H9 (cell line): ENCODE measurements at regions not wholly inside any gene's neighbourhood (a gene's known extent, or its start where the extent isn't known, plus 50 kb on each side); places are given as distances from the start of the nearest gene placed in this dataset.

ENCODE experiments used
- DNase-seq: peaks from one replicate; pipeline ENCODE4 v3.0.0-alpha.2; 2017
- H2AFZ ChIP-seq: one replicate; pipeline ENCODE4 v1.6.1; 2013; ENCODE audit warnings: mild to moderate bottlenecking, low read length, control low read depth, moderate library complexity
- H2AK5ac ChIP-seq: 2 replicates; pipeline ENCODE4 v1.6.1; 2013; ENCODE audit warnings: low read length, control low read depth, mixed read lengths; ENCODE audit not compliant: insufficient read length
- H2BK120ac ChIP-seq: one replicate; pipeline ENCODE4 v1.6.1; 2013; ENCODE audit warnings: low read depth, mild to moderate bottlenecking, low read length, control low read depth, inconsistent platforms; ENCODE audit not compliant: poor library complexity, severe bottlenecking
- H2BK12ac ChIP-seq: 2 replicates; pipeline ENCODE4 v1.6.1; 2013; ENCODE audit warnings: low read length, control low read depth, mixed read lengths, low read depth; ENCODE audit not compliant: insufficient read length
- H2BK15ac ChIP-seq: 2 replicates; pipeline ENCODE4 v1.6.1; 2013; ENCODE audit warnings: low read depth, low read length, control low read depth
- H2BK20ac ChIP-seq: one replicate; pipeline ENCODE4 v1.6.1; 2013; ENCODE audit warnings: low read depth, mild to moderate bottlenecking, low read length, control low read depth, inconsistent platforms; ENCODE audit not compliant: poor library complexity, severe bottlenecking
- H2BK5ac ChIP-seq: 2 replicates; pipeline ENCODE4 v1.6.1; 2013; ENCODE audit warnings: low read length, control low read depth, mixed read lengths; ENCODE audit not compliant: insufficient read length
- H3K14ac ChIP-seq: 2 replicates; pipeline ENCODE4 v1.6.1; 2013; ENCODE audit warnings: low read length, control low read depth; ENCODE audit not compliant: insufficient read depth
- H3K18ac ChIP-seq: 2 replicates; pipeline ENCODE4 v1.6.1; 2013; ENCODE audit warnings: low read depth, mild to moderate bottlenecking, mixed read lengths, low read length, control low read depth; ENCODE audit not compliant: insufficient read length
- H3K23ac ChIP-seq: 2 replicates; pipeline ENCODE4 v1.6.1; 2013; ENCODE audit warnings: low read length, control low read depth, mixed read lengths, low read depth; ENCODE audit not compliant: insufficient read length
- H3K23me2 ChIP-seq: 2 replicates; pipeline ENCODE4 v1.6.1; 2013; ENCODE audit warnings: low read depth, mild to moderate bottlenecking, mixed read lengths, low read length, control low read depth; ENCODE audit not compliant: insufficient read length, poor library complexity, severe bottlenecking
- H3K27ac ChIP-seq: 2 replicates; pipeline ENCODE4 v1.5.1; 2013; ENCODE audit warnings: low read length, control low read depth, mixed read lengths, low read depth; ENCODE audit not compliant: insufficient read length
- H3K27me3 ChIP-seq: 2 replicates; pipeline ENCODE4 v1.6.1; 2013; ENCODE audit warnings: low read length, control low read depth, inconsistent platforms; ENCODE audit not compliant: insufficient read depth
- H3K4ac ChIP-seq: 2 replicates; pipeline ENCODE4 v1.6.1; 2013; ENCODE audit warnings: low read depth, mild to moderate bottlenecking, control low read depth, inconsistent platforms, low read length, moderate library complexity
- H3K4me1 ChIP-seq: 2 replicates; pipeline ENCODE4 v1.6.1; 2013; ENCODE audit warnings: low read length, control low read depth, inconsistent platforms; ENCODE audit not compliant: insufficient read depth
- H3K4me2 ChIP-seq: 2 replicates; pipeline ENCODE4 v1.6.1; 2013; ENCODE audit warnings: low read length, control low read depth, mixed read lengths; ENCODE audit not compliant: insufficient read length, insufficient read depth
- H3K56ac ChIP-seq: 2 replicates; pipeline ENCODE4 v1.6.1; 2013; ENCODE audit warnings: low read depth, mild to moderate bottlenecking, mixed read lengths, low read length, control low read depth; ENCODE audit not compliant: insufficient read length
- H3K79me1 ChIP-seq: 2 replicates; pipeline ENCODE4 v1.6.1; 2013; ENCODE audit warnings: low read depth, mild to moderate bottlenecking, moderate library complexity, low read length, control low read depth, inconsistent platforms; ENCODE audit not compliant: insufficient read depth, poor library complexity, severe bottlenecking
- H3K79me2 ChIP-seq: 2 replicates; pipeline ENCODE4 v1.6.1; 2013; ENCODE audit warnings: low read length, control low read depth, inconsistent platforms; ENCODE audit not compliant: insufficient read depth
- H3K9ac ChIP-seq: 2 replicates; pipeline ENCODE4 v1.6.1; 2013; ENCODE audit warnings: low read length, control low read depth, mixed read lengths; ENCODE audit not compliant: insufficient read length; ENCODE audit errors: extremely low read depth
- H3K9me3 ChIP-seq: one replicate; pipeline ENCODE4 v1.6.1; 2013; ENCODE audit warnings: low read depth, low read length, inconsistent platforms; ENCODE audit not compliant: control insufficient read depth
- H3T11ph ChIP-seq: one replicate; pipeline ENCODE4 v1.6.1; 2013; ENCODE audit warnings: mild to moderate bottlenecking, low read length, control low read depth, inconsistent platforms
- H4K20me1 ChIP-seq: one replicate; pipeline ENCODE4 v1.6.1; 2013; ENCODE audit not compliant: control insufficient read depth, insufficient read length, insufficient read depth
- H4K5ac ChIP-seq: 2 replicates; pipeline ENCODE4 v1.6.1; 2013; ENCODE audit warnings: low read depth, mild to moderate bottlenecking, mixed read lengths, low read length, control low read depth; ENCODE audit not compliant: insufficient read length
- H4K8ac ChIP-seq: replicated peaks from 2 replicates; pipeline ENCODE4 v1.6.1; 2013; ENCODE audit warnings: low read length, control low read depth, mixed read lengths, low read depth; ENCODE audit not compliant: insufficient read length
- H4K91ac ChIP-seq: 2 replicates; pipeline ENCODE4 v1.6.1; 2013; ENCODE audit warnings: low read depth, mild to moderate bottlenecking, moderate library complexity, mixed read lengths, low read length, control low read depth; ENCODE audit not compliant: insufficient read length
- H3K27ac Mint-ChIP-seq, 3 experiments: 2 replicates in 2 of 3; 3 replicates in 1 of 3; pipeline ENCODE4 v1.8.0; 2020 to 2021; ENCODE audit warnings: mixed read lengths in 3 of 3, mild to moderate bottlenecking in 1 of 3, moderate library complexity in 1 of 3
- H3K27me3 Mint-ChIP-seq: 2 replicates; pipeline ENCODE4 v1.8.0; 2021; ENCODE audit warnings: low read depth, mild to moderate bottlenecking, moderate library complexity, mixed read lengths
- H3K36me3 Mint-ChIP-seq, 3 experiments: 2 replicates in 2 of 3; 3 replicates in 1 of 3; pipeline ENCODE4 v1.8.0; 2020 to 2021; ENCODE audit warnings: low read depth in 3 of 3, mixed read lengths in 3 of 3; ENCODE audit not compliant: insufficient read depth in 1 of 3
- H3K4me1 Mint-ChIP-seq, 2 experiments: 2 replicates each; pipeline ENCODE4 v1.8.0; 2020; ENCODE audit warnings: mixed read lengths in 2 of 2
- H3K4me3 Mint-ChIP-seq, 2 experiments: 2 replicates in 1 of 2; 3 replicates in 1 of 2; pipeline ENCODE4 v1.8.0; 2020 to 2021; ENCODE audit warnings: mild to moderate bottlenecking in 2 of 2, mixed read lengths in 2 of 2, moderate library complexity in 1 of 2
- H3K9me3 Mint-ChIP-seq, 2 experiments: 2 replicates in 1 of 2; 3 replicates in 1 of 2; pipeline ENCODE4 v1.8.0; 2020; ENCODE audit warnings: mild to moderate bottlenecking in 2 of 2, mixed read lengths in 2 of 2, moderate library complexity in 1 of 2
- TF ChIP-seq, protein P1 (sequence below): fragments of 200-600 bp; sonication (generic); conservative IDR thresholded peaks from 3 replicates; pipeline ENCODE4 v1.8.0; 2021; ENCODE audit warnings: antibody characterized with exemption, mild to moderate bottlenecking

DNA sequence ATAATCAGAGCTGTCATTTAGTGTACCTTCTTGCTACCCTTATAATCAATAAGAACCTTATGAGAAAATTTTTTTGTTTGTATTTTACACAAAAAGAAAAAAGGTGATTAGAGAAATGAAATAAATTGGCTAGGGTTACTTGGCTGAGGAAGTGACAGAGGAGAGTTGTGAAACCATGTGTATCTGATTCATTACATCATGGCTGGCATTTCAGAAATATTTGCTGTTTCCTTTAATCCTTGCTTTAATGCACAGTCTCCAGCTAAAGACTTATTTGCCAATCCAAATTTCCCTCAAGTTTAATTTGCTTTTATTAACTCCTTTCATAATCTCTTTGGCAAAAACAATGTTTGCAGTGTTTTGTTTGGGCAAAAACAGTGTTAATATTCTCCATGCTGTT is 543.1 kb downstream of the KIF4B start:
- no peak for DNase-seq

More for the DNA sequence above, 543.1 kb downstream of the KIF4B start:
- H4K8ac ChIP-seq = no peak overlapping the region
- Mint-ChIP-seq H3K27me3 (no peaks in the 10 kb centered on the region), H3K4me1 (0 out of 4 replicates have a peak, but pooled peaks cover 0 to 2% of the 10 kb centered on the region in 2 experiments), H3K9me3 (no peaks in the 10 kb centered on the region), H3K27ac (no peak overlapping the region), H3K4me3 (no peak overlapping the region), H3K36me3 (no peaks in the 10 kb centered on the region)
- TF ChIP-seq, protein P1, sequence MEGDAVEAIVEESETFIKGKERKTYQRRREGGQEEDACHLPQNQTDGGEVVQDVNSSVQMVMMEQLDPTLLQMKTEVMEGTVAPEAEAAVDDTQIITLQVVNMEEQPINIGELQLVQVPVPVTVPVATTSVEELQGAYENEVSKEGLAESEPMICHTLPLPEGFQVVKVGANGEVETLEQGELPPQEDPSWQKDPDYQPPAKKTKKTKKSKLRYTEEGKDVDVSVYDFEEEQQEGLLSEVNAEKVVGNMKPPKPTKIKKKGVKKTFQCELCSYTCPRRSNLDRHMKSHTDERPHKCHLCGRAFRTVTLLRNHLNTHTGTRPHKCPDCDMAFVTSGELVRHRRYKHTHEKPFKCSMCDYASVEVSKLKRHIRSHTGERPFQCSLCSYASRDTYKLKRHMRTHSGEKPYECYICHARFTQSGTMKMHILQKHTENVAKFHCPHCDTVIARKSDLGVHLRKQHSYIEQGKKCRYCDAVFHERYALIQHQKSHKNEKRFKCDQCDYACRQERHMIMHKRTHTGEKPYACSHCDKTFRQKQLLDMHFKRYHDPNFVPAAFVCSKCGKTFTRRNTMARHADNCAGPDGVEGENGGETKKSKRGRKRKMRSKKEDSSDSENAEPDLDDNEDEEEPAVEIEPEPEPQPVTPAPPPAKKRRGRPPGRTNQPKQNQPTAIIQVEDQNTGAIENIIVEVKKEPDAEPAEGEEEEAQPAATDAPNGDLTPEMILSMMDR = no peak
- no peak overlapping the region for H3K56ac ChIP-seq
- no peaks in the 10 kb centered on the region for H3K9me3 ChIP-seq
- no peak overlapping the region for H2AFZ ChIP-seq
- no peak overlapping the region for H2BK5ac ChIP-seq
- H3K79me2 ChIP-seq = no peaks in the 10 kb centered on the region
- H3K23ac ChIP-seq = no peak overlapping the region
- H2BK120ac ChIP-seq = no peak overlapping the region
- H3T11ph ChIP-seq = no peak overlapping the region
- no peak overlapping the region for H3K14ac ChIP-seq
- H4K5ac ChIP-seq = no peak overlapping the region
- no peaks in the 10 kb centered on the region for H3K23me2 ChIP-seq
- no peaks in the 10 kb centered on the region for H3K79me1 ChIP-seq
- no peak overlapping the region for H2BK12ac ChIP-seq
- no peak overlapping the region for H3K18ac ChIP-seq
- H3K4ac ChIP-seq = no peak overlapping the region
- no peaks in the 10 kb centered on the region for H3K4me1 ChIP-seq
- no peak overlapping the region for H4K91ac ChIP-seq
- H4K20me1 ChIP-seq = no peaks in the 10 kb centered on the region
- no peaks in the 10 kb centered on the region for H3K27me3 ChIP-seq
- no peak overlapping the region for H3K4me2 ChIP-seq
- H3K27ac ChIP-seq = no peak overlapping the region
- H2AK5ac ChIP-seq = no peak overlapping the region
- H2BK20ac ChIP-seq = no peak overlapping the region
- no peak overlapping the region for H2BK15ac ChIP-seq
- H3K9ac ChIP-seq = no peak overlapping the region
